HG03103 (cell line): ENCODE measurements at regions not wholly inside any gene's neighbourhood (a gene's known extent, or its start where the extent isn't known, plus 50 kb on each side); places are given as distances from the start of the nearest gene placed in this dataset.

Source experiments
- ATAC-seq: cut with Tn5 transposase; IDR thresholded peaks from one replicate; pipeline ENCODE4 v1.9.1; 2021; ENCODE audit warnings: low read depth; ENCODE audit not compliant: unreplicated experiment

DNA sequence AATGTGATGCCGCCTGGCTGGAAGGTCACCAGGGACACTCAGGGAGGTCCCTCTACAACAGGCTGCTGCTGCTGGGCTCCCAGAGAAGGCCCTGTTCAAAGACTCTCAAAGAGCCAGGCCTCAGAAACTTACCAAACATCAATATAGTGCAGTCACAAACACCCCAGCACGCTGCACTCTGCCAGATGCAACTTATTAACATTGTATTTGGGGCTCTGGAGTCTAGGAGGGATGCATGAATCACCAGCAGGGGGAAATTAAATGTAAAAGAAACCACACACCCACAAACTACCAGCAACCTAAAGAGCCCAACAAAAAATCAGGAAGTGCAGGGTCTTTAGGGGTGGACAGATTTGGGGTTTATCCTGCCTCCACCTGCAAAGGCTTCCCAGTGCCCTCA lies 74.6 kb upstream of the SPATA12 start:
- ATAC-seq: no peak

DNA sequence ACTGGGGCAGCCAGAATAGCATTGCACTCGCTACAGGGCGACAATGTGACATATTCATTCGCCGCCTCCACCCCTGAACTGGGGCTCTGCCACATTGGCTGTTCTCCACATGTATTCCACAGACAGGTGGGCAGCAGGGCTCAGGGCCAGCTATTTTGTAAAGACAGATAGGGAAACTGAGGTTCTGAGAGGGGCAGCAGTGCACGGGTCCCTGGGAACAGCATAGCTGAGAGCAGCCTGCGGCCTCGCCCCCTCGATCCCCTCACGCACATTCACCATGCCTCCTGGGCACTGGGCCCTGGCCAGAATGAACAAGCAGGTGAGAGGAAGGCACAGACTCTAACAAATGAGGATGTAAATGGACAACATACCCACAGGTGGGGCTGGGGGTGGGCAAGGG lies 75.0 kb upstream of the SPATA12 start:
- no peak for ATAC-seq

DNA sequence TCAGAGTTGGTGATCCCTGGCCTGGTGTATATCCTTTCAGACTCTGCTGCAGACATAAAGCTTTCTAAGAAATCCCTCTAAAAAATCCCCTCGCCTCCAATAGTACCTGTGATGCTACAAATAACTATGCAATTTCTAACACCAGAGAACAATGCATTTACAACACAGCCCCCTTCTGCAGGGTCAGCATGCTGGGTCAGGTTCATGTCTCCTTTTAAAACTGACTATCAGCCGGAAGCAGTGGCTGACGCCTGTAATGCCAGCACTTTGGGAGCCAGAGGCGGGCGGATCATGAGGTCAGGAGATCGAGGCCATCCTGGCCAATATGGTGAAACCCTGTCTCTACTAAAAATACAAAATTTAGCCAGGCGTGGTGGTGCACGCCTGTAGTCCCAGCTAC lies 77.0 kb upstream of the SPATA12 start:
- ATAC-seq: no peak

DNA sequence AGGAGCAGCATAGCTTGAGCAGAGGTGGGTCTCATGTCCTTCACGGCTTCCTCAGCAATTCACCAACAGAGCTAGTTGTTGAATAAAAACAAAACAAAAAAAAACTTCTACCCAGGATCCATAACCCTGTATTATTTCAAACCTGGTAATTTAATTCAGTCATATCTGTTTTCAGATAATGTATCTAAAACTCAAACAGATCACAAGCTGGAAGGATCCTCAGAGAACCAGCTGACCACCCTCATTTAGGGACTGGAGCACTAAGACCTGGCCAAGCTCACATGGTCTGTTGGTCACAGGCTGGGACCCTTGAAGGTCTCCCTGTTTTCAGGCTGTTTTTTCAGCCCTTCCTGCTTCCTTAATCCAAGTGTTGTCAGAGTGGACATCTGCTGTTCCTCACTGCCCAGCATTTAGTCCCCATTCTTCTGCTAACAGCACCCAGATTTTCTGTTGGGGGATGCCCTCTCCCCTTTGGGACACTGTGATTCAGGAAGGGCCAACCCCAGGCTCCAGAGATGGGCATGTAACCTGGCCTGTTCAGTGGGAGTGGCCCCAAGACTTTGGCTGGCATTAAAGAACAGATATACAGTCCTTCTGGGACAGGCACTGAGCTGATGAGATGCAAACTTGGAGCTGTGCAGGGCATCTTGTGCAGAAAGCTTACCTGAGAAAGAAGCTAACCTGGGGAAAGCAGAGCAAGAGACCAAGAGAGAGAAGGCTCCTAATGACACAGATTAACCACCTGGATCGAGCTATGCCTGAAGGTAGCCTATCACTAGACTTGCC lies 78.8 kb upstream of the SPATA12 start:
- ATAC-seq: no peak

DNA sequence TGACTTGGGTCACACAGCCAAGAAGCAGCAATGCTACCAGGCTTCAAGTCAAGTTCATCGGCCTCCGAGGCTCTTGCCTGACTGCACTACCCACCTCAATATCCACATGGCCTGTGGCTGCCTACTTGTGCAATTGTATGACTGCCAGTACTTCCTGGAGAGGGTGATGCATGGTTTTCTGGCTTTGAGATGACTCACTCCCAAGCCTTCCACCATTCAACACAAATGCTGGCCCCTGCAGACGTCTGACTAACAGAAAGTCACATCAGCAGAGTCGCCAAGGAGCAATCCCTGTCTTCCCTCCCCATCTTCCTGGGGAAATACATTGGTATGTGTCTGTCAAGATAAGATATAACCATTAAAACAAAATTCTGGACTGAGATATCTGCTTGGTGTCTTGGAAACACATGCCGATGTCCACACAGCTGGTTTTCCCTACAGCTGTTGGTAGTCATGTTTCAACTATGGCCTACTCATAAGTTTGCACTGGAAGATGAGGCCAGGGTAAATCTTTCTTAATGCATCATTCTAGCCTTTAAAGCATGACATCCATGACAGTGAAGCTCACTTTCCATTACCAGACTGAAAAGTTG lies 79.6 kb upstream of the SPATA12 start:
- ATAC-seq: no peak

DNA sequence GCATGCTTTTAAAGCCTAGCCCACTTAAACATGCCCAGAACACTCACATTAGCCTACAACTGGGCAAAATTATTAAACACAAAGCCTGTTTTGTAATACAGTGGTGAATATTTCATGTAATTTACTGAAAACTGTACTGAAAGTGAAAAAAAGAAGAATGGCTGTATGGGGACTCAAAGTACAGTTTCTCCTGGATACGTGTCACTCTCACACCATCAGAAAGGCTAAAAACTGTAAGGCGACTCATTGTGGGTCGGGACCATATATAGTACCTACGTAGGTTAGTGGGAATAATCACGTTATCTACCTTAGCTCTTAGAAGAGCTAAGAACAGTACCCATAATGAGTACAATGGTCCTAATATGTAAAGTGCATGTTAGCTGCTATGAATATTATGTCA lies 80.2 kb upstream of the SPATA12 start:
- ATAC-seq: no peak

DNA sequence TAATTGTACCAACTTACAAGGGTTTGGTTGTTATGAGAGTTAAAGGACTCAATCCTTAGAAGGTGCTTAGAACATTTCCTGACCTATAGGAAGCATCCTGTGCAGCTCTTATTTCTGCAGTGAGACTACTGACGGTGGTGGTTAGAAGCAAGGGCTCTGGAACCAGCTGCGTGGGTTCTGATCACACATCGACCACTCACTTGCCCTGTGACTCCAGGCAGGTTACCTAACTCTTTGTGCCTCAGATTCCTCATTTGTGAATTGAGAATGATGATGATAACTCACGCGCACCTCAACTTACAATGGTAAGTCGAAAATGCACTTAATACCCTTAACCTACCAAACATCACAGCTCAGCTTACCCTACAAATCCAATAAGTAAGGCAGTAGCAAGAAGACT lies 80.7 kb upstream of the SPATA12 start:
- no peak for ATAC-seq

DNA sequence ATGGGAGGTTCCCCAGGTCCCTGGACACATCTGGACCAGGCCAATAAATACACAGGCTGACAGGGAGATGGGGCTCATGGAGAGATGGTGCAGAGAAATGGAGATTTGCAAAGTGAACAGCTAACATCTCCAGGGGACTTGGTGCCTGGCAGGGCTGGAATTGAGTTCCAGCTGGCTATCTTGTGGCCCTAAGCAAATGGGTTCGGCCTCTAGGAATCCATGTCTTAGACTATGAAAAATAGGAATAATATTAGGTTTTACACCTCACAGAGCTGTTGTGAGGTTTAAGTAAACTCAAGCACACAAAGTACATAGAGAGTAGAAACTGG lies 82.9 kb upstream of the SPATA12 start:
- no peak for ATAC-seq

DNA sequence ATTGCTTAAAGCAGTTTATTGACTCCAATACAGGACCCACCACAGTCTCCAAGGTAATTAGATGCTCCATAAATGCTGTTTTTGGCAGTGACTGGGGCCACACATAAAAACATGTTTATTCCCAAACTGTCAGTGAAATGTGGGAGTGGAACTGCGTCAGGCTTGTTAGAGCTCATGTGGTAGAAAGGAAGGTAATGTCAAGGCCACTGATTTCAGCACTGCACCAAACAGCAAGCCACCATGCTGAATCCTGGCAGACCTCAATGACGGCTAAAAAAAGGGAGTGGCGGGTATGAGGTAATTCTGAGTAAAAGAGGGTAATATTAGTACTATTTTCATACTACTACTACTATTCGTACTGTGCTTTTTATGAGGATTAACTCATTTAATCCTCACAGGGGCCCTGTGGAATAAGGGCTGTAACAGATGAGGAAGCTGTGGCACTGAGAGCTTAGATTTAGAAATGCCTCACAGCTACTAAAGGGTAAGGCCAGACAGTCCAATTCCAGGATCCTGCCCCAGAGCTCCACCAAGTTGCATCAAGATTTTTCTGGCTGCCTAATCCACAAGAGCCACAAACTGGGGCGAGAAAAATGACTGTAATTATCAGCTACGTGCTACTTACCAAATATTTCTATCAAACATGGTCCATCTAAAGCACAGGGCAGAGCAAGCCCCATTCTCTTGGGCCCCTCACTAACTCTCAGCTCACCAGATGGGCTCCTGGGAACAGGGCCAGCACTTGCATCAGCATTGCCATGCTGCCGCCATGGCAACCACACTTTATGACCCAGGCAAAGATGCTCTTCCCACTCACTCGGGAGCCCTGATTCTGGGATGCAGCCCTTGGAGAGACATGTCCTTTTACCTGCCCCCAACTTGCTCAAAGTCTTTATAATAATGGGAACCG lies 83.6 kb upstream of the SPATA12 start:
- no peak for ATAC-seq

DNA sequence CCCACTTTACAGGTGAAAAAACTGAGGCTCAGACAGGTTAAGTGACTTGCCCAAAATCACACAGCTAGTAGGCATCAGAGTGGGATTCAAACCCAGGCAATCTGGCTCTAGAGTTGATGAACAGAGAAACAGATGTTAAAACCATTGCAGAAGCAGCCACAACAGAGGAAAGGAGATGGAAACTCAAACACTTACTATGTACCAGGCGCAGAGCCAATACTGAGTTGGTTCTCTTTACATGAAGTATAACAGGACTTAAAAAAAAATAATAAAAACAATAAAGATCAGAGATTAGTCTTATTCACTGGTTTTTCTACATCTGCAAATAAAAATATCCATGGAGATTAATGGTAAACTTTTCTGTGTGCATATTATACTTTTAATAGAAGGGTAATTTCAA lies 84.9 kb upstream of the SPATA12 start:
- no peak for ATAC-seq

DNA sequence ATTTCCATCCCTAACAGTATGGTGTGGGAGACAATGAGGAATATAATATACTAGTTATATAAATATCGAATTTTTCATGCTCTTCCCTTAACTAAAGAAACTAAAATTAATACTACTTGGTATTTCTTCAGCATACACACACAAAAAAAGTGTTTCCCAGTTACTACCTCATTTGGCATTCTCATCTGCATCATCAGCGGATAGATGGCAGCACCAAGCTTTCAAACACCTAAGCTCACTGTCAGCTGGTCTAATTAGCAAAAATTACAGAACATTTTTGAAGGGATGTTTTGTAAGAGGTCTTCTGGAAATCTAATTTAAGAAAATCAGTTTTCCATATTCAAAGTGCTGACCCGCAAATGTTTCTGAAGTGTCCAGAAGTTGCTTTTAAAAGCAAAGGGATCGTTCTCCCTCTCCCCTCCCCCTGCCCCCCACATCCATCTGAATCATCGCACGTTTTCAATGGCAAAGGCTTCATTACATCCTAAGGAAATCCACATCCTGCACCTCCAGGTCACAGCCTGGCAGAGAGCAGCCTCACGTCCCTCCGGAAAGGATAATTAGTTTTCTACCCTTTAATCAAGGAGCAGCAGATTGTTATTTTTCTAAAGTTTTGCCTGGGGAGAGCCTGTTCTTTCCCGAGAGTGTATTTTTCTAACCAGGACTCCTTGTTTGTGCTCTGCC lies 86.1 kb upstream of the SPATA12 start:
- no peak for ATAC-seq

DNA sequence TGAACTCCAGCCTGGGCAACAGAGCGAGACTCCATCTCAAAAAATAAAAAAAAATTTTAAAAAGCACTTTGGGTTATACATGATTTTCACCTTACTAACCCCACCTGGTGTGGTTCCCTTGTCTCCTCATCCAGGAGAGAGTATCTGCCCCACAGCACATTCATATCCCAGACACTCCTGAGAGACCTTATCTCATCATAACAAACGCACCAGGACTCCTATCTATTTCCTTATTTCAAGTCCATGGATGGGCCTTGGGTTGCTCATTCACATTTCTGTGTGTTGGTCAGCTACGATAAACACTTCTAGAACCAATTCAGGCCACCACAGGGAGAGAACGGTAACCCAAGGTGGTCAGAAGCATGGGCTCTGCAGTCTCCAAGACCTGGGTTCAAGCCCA lies 88.6 kb upstream of the SPATA12 start:
- ATAC-seq: no peak

DNA sequence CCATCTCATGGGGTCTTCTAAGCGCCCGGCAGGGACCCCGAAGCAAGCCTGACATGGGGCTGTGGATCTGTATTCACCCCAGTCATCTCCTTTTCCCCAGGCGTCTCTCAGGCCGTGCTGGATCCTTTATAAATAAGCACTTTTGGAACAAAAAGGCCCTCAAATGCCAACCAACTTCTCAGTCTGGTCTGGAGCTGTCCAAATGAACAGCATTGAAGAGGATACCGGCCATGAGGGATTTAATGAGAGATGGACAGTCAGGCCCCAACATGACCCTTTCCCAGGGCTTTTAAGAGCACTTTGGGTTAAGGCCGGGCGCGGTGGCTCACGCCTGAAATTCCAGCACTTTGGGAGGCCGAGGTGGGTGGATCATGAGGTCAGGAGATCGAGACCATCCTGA lies 89.2 kb upstream of the SPATA12 start:
- no peak for ATAC-seq

DNA sequence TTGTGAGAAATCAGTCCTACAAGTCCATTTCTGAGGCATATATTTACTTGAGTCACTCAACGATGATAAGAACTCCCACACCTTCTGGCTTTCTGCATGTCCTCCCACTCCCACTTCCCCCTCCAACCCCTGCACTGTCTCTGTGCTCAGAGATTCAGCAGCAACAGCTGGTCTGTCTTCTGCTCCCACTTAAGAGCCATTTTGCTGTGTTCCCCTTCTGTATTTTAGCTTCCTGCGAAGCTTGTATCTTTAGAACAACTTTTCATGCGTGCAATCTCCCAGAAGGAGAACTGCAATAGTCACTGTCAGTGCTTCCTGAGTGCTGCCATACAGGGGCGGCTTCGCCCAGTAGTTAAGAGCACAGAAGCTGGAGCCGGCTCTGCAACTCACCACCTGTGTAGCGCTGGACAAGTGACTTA lies 90.0 kb upstream of the SPATA12 start:
- ATAC-seq: no peak

DNA sequence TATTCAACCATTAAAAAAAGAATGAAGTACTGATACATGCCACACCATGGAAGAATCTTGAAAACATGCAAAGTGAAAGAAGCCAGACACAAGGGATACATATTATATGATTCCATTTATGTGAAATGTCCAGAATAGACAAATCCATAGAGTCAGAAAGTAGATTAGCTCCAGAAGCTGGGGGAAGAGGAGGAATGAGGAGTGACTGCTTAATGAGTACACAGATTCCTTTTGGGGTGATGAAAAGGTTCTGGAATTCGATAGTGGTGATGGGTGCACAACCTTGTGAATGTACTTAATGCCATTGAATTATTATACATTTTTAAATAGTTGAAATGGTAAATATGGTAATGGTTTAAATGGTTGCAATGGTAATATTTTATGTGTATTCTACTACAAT lies 90.6 kb upstream of the SPATA12 start:
- no peak for ATAC-seq

DNA sequence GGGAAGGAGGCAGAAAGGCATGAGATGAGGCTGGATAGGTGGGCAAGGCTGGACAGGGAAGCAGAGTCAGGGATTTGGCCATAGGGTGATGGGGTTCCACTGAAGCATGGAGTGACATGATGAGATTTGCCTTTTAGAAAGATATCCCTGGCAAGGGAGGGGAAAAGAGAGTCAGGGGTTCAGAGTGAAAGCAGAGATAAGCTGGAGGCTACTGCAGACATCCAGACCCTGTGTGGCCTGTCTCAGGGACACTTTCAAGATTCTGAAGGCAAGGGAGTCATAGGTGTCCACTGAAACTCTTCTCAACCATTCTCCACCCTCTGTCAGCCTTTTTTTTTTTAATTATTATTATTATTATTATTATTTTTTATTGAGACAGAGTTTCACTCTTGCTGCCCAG lies 94.0 kb upstream of the SPATA12 start:
- ATAC-seq: no peak

DNA sequence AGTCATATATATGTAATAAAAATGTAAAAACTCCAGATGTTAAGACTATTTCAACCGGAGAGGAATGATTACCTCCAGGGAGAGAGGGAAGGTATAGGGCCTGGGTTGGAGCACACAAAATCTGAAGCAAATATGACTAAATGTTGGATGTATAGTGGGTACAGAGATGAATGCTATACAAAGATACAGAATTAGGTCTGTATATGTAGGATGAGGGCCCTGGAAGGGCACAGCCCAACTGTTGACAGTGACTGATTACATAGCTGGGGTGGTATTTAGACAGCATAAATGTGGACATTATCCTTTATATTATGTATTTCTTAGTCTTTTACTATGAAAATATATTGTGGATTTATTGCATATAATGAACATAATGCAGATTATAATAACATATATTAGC lies 94.4 kb upstream of the SPATA12 start:
- no peak for ATAC-seq

DNA sequence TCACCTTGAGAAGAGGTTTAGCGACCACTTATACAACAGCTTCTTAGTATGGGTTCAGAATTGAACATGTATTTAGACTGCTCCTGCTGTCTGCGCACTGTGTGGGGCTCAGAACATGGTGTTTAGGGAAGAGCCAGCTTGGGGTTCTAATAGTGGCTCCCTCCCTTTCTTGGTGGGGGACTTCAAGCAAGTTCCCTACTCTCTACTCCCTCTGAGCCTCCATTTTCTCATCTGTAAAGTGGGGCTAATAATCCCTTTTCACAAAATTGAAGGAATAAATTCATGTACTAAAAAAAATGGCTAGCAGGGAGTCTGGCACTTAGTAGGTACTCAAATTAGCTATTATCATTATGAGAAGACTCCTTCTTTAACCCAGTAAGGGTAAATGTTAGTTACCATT lies 97.5 kb upstream of the SPATA12 start:
- ATAC-seq: no peak

DNA sequence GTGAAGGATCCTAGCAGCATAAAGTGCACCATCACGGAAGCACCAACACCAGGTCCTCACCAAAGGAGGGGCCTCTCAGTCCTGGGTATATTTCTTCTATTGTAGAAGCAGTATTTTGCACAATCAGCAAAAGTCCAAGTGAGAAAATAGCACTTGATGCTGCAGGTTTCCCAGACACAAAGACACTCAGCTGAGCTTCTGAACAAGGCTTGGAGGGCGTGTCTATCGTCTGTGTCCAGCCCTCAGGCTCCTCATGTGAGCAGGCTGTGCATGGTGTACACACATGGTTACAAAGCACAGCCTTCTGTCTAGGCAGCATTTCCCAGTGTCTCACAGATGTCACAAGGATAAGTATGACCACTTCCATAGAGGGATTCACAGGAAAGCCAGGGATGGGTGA lies 98.3 kb upstream of the SPATA12 start:
- no peak for ATAC-seq

DNA sequence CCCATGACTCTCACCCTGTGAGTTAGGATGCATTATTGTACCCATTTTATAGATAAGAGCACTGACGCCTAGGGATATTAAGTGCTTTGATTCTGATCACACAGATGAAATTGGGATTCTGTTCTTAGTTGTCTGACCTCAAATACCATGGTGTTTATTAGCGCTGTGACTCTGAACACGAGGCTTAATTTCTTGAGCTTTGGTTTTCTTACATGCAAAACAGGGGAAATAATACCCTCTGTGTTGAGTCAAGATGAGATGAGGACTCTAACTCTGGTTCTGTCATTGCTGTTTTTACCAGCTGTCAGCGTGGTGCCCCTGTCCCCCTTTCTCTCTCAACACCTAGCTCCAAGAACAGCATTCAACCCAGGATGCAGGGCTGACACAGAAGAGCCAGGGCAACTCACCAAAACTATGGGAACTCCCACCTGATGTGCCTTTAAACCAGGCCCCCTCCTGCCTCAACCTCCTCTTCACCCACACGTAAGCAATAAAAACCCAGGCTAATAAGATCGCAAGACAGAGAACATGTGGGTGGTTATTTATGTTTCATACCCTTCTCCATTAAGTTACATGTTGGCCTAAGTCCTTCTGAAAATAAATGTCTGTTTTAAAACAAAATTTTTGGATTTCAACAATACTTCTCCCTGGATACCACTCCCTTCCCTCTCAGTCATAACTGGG lies 100.1 kb upstream of the SPATA12 start:
- no peak for ATAC-seq

DNA sequence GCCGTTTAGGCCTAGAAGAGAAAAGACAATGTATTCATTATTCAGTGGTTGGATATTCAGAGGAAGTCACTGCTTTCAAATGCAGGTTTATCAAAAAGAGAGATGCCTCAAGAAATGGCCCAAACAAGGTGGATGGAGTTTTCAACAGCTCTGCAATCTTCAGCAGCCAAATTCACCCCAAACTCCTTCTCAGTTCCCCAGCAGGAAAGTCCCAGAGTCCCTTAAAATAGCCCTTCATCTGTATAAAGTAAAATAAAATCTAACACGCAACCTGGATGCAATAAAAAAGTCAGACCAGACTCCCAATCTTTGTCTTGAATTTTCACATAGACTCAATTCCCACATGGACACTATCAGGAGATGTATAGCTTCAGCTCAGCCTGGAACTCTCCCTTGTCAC lies 101.6 kb upstream of the SPATA12 start:
- no peak for ATAC-seq
